ENCODE measurements at regions not wholly inside any gene's neighbourhood (a gene's known extent, or its start where the extent isn't known, plus 50 kb on each side); places are given as distances from the start of the nearest gene placed in this dataset.
"Not testable (repeated sequence)": the region's sequence is repeated elsewhere in the genome, so short reads cannot be mapped to it uniquely, and the experiment has no call there.

- FAIRE-seq (no peak), DNase-seq (ENCODE audit: insufficient read length, low spot score) (no peak)
- no peak for TF ChIP-seq CTCF (IDR thresholded peaks at IDR 0.05; ENCODE audit: insufficient read depth, missing control alignments)
Observed at GRCh38 chr5:15116996-15117395, 245.4 kb upstream of the ANKH start.

GRCh38 chr5:15106530-15107283, 235.1 kb upstream of the ANKH start:
- TF ChIP-seq CTCF (IDR thresholded peaks at IDR 0.05; ENCODE audit: insufficient read depth, missing control alignments) = no peak
- FAIRE-seq (no peak), DNase-seq (ENCODE audit: insufficient read length, low spot score) (no peak)

- FAIRE-seq = peak; percentile 88
- DNase-seq (ENCODE audit: insufficient read length, low spot score) = peak; percentile 16
- peak; percentile 84 for TF ChIP-seq CTCF (IDR thresholded peaks at IDR 0.05; ENCODE audit: insufficient read depth, missing control alignments)
Observed at GRCh38 chr5:15105799-15106393, 234.3 kb upstream of the ANKH start.

- DNase-seq (ENCODE audit: insufficient read length, low spot score) = no peak
Observed at GRCh38 chr5:15103864-15104263, 232.3 kb upstream of the ANKH start.

GRCh38 chr5:15103130-15103529, 231.6 kb upstream of the ANKH start:
- FAIRE-seq (no peak), DNase-seq (ENCODE audit: insufficient read length, low spot score) (no peak)
- no peak for TF ChIP-seq CTCF (IDR thresholded peaks at IDR 0.05; ENCODE audit: insufficient read depth, missing control alignments)

More at GRCh38 chr5:15103864-15104263, 232.3 kb upstream of the ANKH start:
- no peak for TF ChIP-seq CTCF (IDR thresholded peaks at IDR 0.05; ENCODE audit: insufficient read depth, missing control alignments)
- no peak for FAIRE-seq

GRCh38 chr5:15097552-15097951, 226.0 kb upstream of the ANKH start:
- FAIRE-seq (no peak), DNase-seq (ENCODE audit: insufficient read length, low spot score) (no peak)
- TF ChIP-seq CTCF (IDR thresholded peaks at IDR 0.05; ENCODE audit: insufficient read depth, missing control alignments) = no peak

GRCh38 chr5:15096686-15097085, 225.1 kb upstream of the ANKH start:
- not testable (repeated sequence) for FAIRE-seq; DNase-seq (ENCODE audit: insufficient read length, low spot score)
